Mesenchymal stem cell (in vitro differentiated cells and primary cell): ENCODE measurements at regions not wholly inside any gene's neighbourhood (a gene's known extent, or its start where the extent isn't known, plus 50 kb on each side); places are given as distances from the start of the nearest gene placed in this dataset.

Experiments
- DNase-seq: peaks from one replicate; pipeline ENCODE4 v3.0.0-alpha.2; 2013
- H2AFZ ChIP-seq: one replicate; pipeline ENCODE4 v1.6.1; 2013; ENCODE audit warnings: low read depth, mild to moderate bottlenecking, control low read depth, inconsistent platforms, low read length, moderate library complexity
- H2AK5ac ChIP-seq: 2 replicates; pipeline ENCODE4 v1.6.1; 2013; ENCODE audit warnings: low read length, moderate library complexity, mild to moderate bottlenecking, inconsistent platforms; ENCODE audit not compliant: severe bottlenecking
- H2BK120ac ChIP-seq: one replicate; pipeline ENCODE4 v1.6.1; 2013; ENCODE audit warnings: low read depth, mild to moderate bottlenecking, inconsistent platforms, low read length, moderate library complexity
- H2BK12ac ChIP-seq, 2 experiments: one replicate each; pipeline ENCODE4 v1.6.1; 2013; ENCODE audit warnings: inconsistent platforms in 2 of 2, low read length in 2 of 2, mild to moderate bottlenecking in 2 of 2, moderate library complexity in 2 of 2, control low read depth in 1 of 2
- H2BK15ac ChIP-seq: one replicate; pipeline ENCODE4 v1.6.1; 2013; ENCODE audit warnings: mild to moderate bottlenecking, low read depth, inconsistent platforms; ENCODE audit not compliant: poor library complexity, severe bottlenecking
- H2BK5ac ChIP-seq: 2 replicates; pipeline ENCODE4 v1.6.1; 2013; ENCODE audit warnings: low read depth, mild to moderate bottlenecking, low read length, control low read depth, inconsistent platforms; ENCODE audit not compliant: poor library complexity, severe bottlenecking
- H3K14ac ChIP-seq, 2 experiments: one replicate each; pipeline ENCODE4 v1.6.1; 2013; ENCODE audit warnings: inconsistent platforms in 2 of 2, low read length in 2 of 2, control low read depth in 1 of 2, mild to moderate bottlenecking in 1 of 2, moderate library complexity in 1 of 2
- H3K18ac ChIP-seq, 2 experiments: one replicate each; pipeline ENCODE4 v1.6.1; 2013; ENCODE audit warnings: inconsistent platforms in 2 of 2, low read length in 2 of 2, control low read depth in 1 of 2, low read depth in 1 of 2, mild to moderate bottlenecking in 1 of 2
- H3K23ac ChIP-seq, 2 experiments: one replicate each; pipeline ENCODE4 v1.6.1; 2013; ENCODE audit warnings: inconsistent platforms in 2 of 2, low read length in 2 of 2, mild to moderate bottlenecking in 2 of 2, moderate library complexity in 2 of 2, control low read depth in 1 of 2
- H3K27ac ChIP-seq: 2 replicates; pipeline ENCODE4 v1.5.1; 2013; ENCODE audit warnings: mild to moderate bottlenecking, moderate library complexity, low read length, control low read depth, inconsistent platforms; ENCODE audit not compliant: poor library complexity, severe bottlenecking
- H3K27me3 ChIP-seq, 2 experiments: 2 replicates each; pipeline versions ENCODE4 v1.6.1 to v1.7.0; 2013; ENCODE audit warnings: low read length in 2 of 2, mild to moderate bottlenecking in 2 of 2, moderate library complexity in 2 of 2, control low read depth in 1 of 2, inconsistent platforms in 1 of 2; ENCODE audit not compliant: control insufficient read depth in 1 of 2, insufficient read depth in 1 of 2
- H3K36me3 ChIP-seq, 2 experiments: 2 replicates each; pipeline versions ENCODE4 v1.6.1 to v1.7.0; 2013; ENCODE audit warnings: low read length in 2 of 2, control low read depth in 1 of 2, inconsistent platforms in 1 of 2, low read depth in 1 of 2, mild to moderate bottlenecking in 1 of 2; ENCODE audit not compliant: insufficient read depth in 2 of 2, control insufficient read depth in 1 of 2
- H3K4ac ChIP-seq, 2 experiments: one replicate each; pipeline ENCODE4 v1.6.1; 2013; ENCODE audit warnings: inconsistent platforms in 2 of 2, low read length in 2 of 2, mild to moderate bottlenecking in 2 of 2, moderate library complexity in 2 of 2, control low read depth in 1 of 2, low read depth in 1 of 2
- H3K4me1 ChIP-seq: 2 replicates; pipeline ENCODE4 v1.6.1; 2013; ENCODE audit warnings: low read depth, low read length, control low read depth; ENCODE audit not compliant: control insufficient read depth, insufficient read depth
- H3K4me2 ChIP-seq: 2 replicates; pipeline ENCODE4 v1.6.1; 2013; ENCODE audit warnings: low read length, mild to moderate bottlenecking, inconsistent platforms; ENCODE audit not compliant: poor library complexity, severe bottlenecking
- H3K4me3 ChIP-seq, 2 experiments: 2 replicates each; pipeline versions ENCODE4 v1.5.1 to v1.7.0; 2013; ENCODE audit warnings: low read length in 2 of 2, mild to moderate bottlenecking in 2 of 2, control low read depth in 1 of 2, low read depth in 1 of 2; ENCODE audit not compliant: insufficient read depth in 1 of 2
- H3K79me1 ChIP-seq: replicated peaks from 2 replicates; pipeline ENCODE4 v1.6.1; 2013; ENCODE audit warnings: mild to moderate bottlenecking, control low read depth, low read length, inconsistent platforms; ENCODE audit not compliant: poor library complexity, severe bottlenecking
- H3K9ac ChIP-seq: 2 replicates; pipeline ENCODE4 v1.7.0; 2013; ENCODE audit warnings: mild to moderate bottlenecking, low read length, moderate library complexity
- H3K9me3 ChIP-seq: 2 replicates; pipeline ENCODE4 v1.7.0; 2013; ENCODE audit warnings: mild to moderate bottlenecking, low read length; ENCODE audit not compliant: control insufficient read depth
- H4K8ac ChIP-seq: one replicate; pipeline ENCODE4 v1.6.1; 2013; ENCODE audit warnings: inconsistent platforms, mild to moderate bottlenecking, low read length, moderate library complexity
- H4K91ac ChIP-seq: one replicate; pipeline ENCODE4 v1.6.1; 2013; ENCODE audit warnings: mild to moderate bottlenecking, low read length, inconsistent platforms
- WGBS: methylation state at CpG from one replicate; pipeline ENCODE4 v1.1.7; 2013; ENCODE audit warnings: mixed read lengths; 5-methylcytosine and 5-hydroxymethylcytosine counted together

GRCh38 chr10:57897611-57898010, 370.1 kb downstream of the IPMK start:
- no peak overlapping the region for H4K91ac ChIP-seq
- H2AK5ac ChIP-seq: no peak overlapping the region
- no peaks in the 10 kb centered on the region for H3K79me1 ChIP-seq
- H3K4me1 ChIP-seq: no peaks in the 10 kb centered on the region
- WGBS: 95% methylated on average over 6 of the region's 6 CpGs
- no peak overlapping the region for H3K4me2 ChIP-seq
- no peak overlapping the region for H3K9ac ChIP-seq
- no peak overlapping the region for H3K18ac ChIP-seq
- H2BK5ac ChIP-seq: no peak overlapping the region
- H2BK15ac ChIP-seq: no peak overlapping the region
- H3K14ac ChIP-seq: no peak overlapping the region
- H3K9me3 ChIP-seq: no peaks in the 10 kb centered on the region
- H4K8ac ChIP-seq: no peak overlapping the region
- no peaks in the 10 kb centered on the region for H3K36me3 ChIP-seq
- H3K27me3 ChIP-seq: no peaks in the 10 kb centered on the region
- H3K27ac ChIP-seq: no peak overlapping the region
- no peak for DNase-seq
- H3K4me3 ChIP-seq: no peak overlapping the region
- H2BK120ac ChIP-seq: no peak overlapping the region
- no peak overlapping the region for H2AFZ ChIP-seq
- no peak overlapping the region for H3K4ac ChIP-seq
- no peak overlapping the region for H3K23ac ChIP-seq
- H2BK12ac ChIP-seq: no peak overlapping the region

GRCh38 chr10:57894361-57894760, 373.3 kb downstream of the IPMK start:
- no peak overlapping the region for H2AK5ac ChIP-seq
- no peak overlapping the region for H2BK5ac ChIP-seq
- H2BK120ac ChIP-seq: no peak overlapping the region
- H3K18ac ChIP-seq: no peak overlapping the region
- no peak overlapping the region for H3K9ac ChIP-seq
- no peak overlapping the region for H3K4ac ChIP-seq
- H3K14ac ChIP-seq: no peak overlapping the region
- no peak overlapping the region for H3K23ac ChIP-seq
- no peaks in the 10 kb centered on the region for H3K79me1 ChIP-seq
- H3K27ac ChIP-seq: no peak overlapping the region
- no peak overlapping the region for H2AFZ ChIP-seq
- H4K8ac ChIP-seq: no peak overlapping the region
- H3K36me3 ChIP-seq: no peaks in the 10 kb centered on the region
- no peak overlapping the region for H2BK12ac ChIP-seq
- no peaks in the 10 kb centered on the region for H3K4me1 ChIP-seq
- no peak overlapping the region for H3K4me3 ChIP-seq
- H2BK15ac ChIP-seq: no peak overlapping the region
- H3K4me2 ChIP-seq: no peak overlapping the region
- H4K91ac ChIP-seq: no peak overlapping the region
- DNase-seq: no peak
- H3K27me3 ChIP-seq: no peaks in the 10 kb centered on the region
- no peaks in the 10 kb centered on the region for H3K9me3 ChIP-seq

GRCh38 chr10:57891201-57892006, 376.3 kb downstream of the IPMK start:
- H2BK15ac ChIP-seq: no peak overlapping the region
- DNase-seq: no peak
- H3K14ac ChIP-seq: no peak overlapping the region
- no peak overlapping the region for H4K8ac ChIP-seq
- no peaks in the 10 kb centered on the region for H3K79me1 ChIP-seq
- H2AK5ac ChIP-seq: no peak overlapping the region
- no peaks in the 10 kb centered on the region for H3K27me3 ChIP-seq
- no peak overlapping the region for H3K4ac ChIP-seq
- H2AFZ ChIP-seq: no peak overlapping the region
- WGBS: 86% methylated on average over 7 of the region's 7 CpGs
- H4K91ac ChIP-seq: no peak overlapping the region
- no peak overlapping the region for H3K23ac ChIP-seq
- no peaks in the 10 kb centered on the region for H3K4me1 ChIP-seq
- no peak overlapping the region for H2BK12ac ChIP-seq
- H3K36me3 ChIP-seq: no peaks in the 10 kb centered on the region
- H3K4me2 ChIP-seq: no peak overlapping the region
- H3K9ac ChIP-seq: no peak overlapping the region
- no peak overlapping the region for H2BK120ac ChIP-seq
- H3K4me3 ChIP-seq: no peak overlapping the region
- H3K18ac ChIP-seq: no peak overlapping the region
- no peak overlapping the region for H3K27ac ChIP-seq
- H3K9me3 ChIP-seq: no peaks in the 10 kb centered on the region
- no peak overlapping the region for H2BK5ac ChIP-seq

- no peak overlapping the region for H3K4me2 ChIP-seq
- no peaks in the 10 kb centered on the region for H3K4me1 ChIP-seq
- H2BK12ac ChIP-seq: no peak overlapping the region
- no peak overlapping the region for H3K9ac ChIP-seq
- H2BK120ac ChIP-seq: no peak overlapping the region
- no peak overlapping the region for H3K23ac ChIP-seq
- no peak overlapping the region for H3K4ac ChIP-seq
- no peaks in the 10 kb centered on the region for H3K79me1 ChIP-seq
- no peak overlapping the region for H2BK15ac ChIP-seq
- no peak overlapping the region for H4K91ac ChIP-seq
- no peaks in the 10 kb centered on the region for H3K36me3 ChIP-seq
- no peak overlapping the region for H2AK5ac ChIP-seq
- H2AFZ ChIP-seq: no peak overlapping the region
- no peak overlapping the region for H3K14ac ChIP-seq
- H4K8ac ChIP-seq: no peak overlapping the region
- H3K4me3 ChIP-seq: no peak overlapping the region
- H3K27me3 ChIP-seq: no peaks in the 10 kb centered on the region
- H3K27ac ChIP-seq: no peak overlapping the region
- H3K18ac ChIP-seq: no peak overlapping the region
- 95% methylated on average over 5 of the region's 5 CpGs for WGBS
- H2BK5ac ChIP-seq: no peak overlapping the region
- no peak for DNase-seq
- H3K9me3 ChIP-seq: no peaks in the 10 kb centered on the region
These were observed 377.0 kb downstream of the IPMK start for GRCh38 chr10:57890691-57891090.
